ENCODE measurements at regions not wholly inside any gene's neighbourhood (a gene's known extent, or its start where the extent isn't known, plus 50 kb on each side); places are given as distances from the start of the nearest gene placed in this dataset.

DNA sequence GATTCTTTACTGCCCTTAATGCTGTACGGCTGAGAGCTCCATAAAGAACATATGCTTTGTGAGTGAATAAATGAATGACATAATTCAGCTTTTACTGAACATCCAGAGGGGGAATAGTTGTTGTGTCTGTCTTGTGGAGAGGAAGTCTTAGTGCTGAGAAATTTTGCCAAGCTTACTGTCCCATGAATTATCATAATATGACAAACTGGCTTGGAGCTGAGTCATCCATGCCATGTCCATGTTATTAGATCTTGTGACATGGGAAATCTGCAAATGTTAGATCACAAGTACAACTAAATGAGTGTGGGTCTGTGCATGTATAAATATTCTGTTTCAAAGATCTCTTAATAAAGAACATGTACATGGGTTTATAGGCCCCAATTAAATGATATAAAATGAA, 350.4 kb downstream of the BMP4 start:
- DNase-seq: no peak

DNA sequence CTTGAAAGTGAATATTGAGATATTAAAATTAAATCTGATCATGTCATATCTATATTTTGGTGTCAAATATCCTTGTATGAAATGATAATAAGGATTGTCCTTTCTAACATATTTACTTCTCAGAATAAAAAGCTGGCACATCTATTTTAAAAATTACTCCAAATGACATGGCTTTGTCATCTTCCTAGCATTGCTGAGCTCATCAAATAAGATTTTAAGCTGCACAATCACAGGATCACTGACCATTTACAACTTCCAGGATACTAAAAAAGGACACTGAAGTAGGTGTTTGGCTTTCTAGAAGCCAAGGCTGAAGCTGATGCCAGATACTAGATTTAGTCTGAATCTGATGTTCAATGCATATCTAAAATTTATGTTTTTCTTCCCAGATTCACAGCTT, 351.1 kb downstream of the BMP4 start:
- no peak for DNase-seq

DNA sequence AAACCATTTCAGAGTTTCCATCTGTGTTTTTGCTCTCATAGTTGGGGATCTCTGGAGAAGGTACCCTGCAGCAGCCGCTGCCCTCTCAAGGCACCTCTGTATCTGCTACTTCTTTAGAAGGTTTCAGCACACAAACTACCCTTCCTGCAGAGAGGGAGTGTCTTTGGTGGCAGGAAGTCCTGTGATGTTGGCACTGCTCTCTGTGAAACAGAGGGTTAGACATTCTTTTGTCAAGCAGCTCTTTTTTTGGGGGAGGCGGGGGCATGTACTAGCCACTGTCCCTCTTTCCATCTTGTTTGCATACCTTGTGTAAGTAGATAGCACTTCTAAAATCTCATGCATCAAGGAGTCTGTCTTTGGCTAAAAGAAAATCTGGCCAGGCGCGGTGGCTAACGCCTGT, 352.6 kb downstream of the BMP4 start:
- no peak for DNase-seq

DNA sequence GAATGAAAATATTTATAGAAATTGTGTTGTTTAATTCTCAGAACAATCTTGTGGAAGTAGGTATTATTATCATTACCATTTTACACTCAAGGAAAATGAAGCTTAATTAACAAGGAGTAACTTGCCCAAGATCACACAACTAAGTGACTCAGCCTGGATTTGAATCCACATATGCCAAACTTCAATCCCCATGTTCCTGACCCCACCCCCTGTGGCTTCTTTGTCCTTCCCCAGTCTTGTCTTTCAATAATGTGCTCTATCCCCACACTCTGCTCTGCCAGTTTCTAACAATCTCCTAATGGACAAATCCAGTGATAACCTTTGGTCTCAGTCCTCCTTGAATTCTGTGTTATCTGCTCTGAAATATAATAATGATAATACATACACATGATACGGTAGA, 355.2 kb downstream of the BMP4 start:
- no peak for DNase-seq

DNA sequence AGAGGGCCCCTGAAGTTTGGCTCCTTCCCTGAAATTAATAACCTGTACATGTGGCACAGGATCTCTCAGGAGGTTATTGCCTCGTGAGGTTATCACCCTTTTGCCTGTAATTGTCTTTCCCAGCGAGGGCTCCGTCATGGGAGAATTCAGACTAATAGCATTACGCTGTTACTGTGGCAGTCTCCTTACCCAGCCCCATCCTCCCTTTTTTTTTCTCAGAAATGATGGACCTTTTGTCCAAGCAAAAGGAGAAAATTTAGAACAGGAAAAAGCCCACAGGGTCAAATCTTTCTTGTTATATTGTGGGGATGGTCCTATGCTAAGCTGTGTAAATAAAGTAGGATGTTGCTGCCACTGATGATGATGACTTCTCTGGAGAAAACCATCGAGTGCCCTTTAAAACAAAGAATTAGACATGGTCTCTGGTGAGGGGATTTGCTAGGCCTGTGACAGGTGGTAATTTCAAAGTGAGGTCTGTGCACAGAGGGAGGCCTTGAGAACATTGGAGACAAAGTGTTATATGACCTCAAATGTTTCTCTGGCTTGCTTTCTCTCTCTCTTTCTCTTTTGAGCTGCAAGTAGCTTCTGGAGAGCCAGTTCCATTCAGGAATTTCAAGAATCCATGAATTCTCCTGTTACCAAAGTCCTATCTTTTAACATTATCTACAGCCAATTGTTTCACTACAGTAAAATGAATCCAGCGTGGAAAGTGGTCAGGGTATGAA, 357.2 kb downstream of the BMP4 start:
- DNase-seq: no peak

DNA sequence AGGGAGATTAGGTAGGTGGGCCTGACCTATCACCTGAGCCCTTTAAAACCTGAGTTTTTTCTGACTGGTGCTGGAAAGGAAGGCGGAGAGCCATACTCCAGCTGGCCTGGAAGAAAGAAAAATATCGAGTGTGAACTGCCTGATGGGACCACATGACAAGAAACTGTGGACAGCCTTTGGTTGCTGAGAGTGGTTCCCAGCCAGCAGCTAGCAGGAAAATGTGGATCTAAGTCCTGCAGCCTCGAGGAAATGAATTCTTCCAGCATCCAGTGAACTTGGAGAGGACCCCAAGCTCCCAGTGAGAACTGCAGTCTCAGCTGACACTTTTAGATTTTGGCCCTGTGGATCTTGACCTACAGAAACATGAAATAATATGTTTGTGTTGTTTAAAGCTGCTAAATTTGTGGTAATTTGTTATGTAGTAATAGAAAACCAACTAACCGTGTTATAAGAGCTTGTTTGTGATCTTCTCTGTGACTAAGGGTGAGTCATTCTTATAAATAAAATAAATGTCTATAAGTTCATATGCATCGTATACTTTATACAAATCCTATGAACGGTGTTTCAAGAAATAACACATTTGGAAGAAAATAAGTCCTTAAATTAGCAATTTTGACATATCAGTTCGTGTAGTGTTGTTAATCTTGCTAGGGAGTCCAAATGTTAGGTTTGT, 359.6 kb downstream of the BMP4 start:
- no peak for DNase-seq

DNA sequence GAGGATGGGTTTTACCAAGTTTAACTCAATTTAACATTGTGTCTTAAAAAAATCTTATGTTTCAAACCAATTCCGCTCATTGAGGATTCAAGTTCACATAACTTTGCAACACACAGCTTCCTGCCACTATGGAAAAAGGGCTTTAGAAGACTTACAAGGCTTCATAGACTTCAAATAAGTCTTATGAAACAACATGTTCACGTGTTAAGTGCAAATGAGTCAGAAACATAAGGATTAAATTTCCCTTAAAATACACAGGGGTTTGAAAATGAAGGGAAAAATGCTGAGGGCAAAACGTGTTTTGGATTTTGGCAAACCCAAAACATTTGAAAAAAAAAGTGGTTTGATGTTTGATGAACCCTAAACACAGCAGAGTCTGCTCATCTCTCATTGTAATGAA, 364.8 kb downstream of the BMP4 start:
- DNase-seq: no peak

DNA sequence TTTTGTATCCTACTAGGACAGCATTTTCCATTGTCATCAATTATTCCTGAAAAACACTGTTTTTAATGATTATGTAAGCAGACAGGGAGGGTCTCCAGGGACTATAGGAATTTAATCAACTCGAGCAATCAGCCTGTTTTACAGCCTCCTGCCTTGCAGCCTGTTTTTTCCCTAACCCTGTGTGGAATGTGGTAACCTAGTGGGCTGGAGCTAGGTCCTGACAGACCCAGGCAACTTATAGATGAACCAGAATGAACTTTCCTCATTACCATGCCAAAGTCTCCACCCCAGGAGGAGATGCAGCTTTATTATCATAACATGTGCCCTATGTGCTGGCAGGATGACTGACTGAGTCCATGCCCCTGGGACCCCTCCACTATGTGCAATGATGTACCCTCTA, 375.1 kb downstream of the BMP4 start:
- DNase-seq: no peak

DNA sequence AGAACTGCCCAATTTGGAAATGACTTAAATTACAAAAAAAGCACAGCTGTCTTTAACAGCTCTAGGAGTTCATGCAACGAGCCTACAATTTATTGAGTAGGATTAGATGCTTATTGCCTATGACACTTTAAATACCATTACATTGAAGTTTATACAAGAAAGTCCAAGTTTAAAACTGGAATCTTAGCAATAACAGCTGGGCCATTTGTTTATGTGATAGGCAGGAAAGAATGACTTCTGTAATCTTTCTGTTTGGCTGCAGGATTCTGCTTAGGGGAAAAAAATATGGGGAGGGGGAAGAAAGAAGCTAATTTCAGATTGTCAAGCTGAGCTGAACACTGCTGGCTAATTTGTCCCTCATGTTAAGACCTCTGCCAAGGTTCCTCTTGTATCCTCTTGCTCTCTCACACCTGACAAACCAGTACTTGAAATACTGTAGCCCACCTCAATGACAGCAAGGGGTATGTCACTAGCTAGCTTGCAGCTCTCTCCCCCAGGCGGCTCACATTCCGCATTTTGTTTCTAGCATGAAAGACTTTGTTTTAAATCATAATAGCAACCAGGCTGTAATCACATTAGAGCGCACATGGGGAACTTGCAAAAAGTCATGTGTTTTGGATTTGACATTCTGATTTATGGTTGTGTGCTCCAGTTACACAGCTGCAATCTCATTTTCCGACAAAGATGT, 384.8 kb downstream of the BMP4 start:
- DNase-seq: no peak

DNA sequence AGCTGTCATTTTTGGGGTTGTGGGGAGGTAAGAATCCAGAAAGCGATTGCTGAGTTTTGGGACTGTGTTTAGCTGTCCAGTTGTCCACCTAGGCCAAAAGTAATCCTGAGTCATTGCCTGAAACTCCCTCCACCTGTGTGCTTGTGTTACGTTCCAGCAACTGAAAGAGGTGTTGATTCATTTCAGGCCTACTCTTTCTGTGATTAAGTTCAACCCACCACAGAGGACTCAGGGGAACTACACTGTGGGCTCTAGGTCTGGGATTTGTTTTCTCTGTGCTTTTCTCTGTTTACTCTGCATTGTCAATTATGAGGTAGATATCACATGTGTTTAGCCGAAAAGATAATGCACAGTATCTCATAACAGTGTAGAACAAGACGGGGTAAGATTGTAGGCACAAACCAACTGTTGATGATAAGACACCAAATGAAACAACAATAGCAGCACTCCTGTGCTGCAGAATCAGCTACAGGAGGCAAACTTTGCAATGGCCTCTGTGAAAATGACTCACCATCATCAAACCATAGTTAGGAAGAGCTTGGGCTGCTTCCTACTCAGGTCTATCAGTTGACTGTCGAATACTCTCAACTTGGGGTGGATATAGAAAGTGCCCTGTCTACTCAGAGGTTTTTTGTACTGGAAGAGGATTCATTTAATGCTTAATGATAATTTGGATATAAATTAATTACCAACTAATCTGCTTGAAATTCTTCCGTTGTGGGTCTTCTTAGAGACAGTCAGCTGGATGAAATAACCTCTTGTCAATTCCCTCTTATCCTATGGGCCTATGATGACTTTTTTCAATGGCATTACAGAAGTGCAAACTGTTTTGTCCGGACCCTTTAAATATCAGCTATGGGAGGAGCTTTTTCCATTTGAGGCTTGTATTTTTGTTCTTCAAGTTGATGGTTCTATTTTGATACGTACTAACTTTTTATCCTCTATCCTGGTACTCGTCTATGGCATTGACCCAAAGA, 385.9 kb downstream of the BMP4 start:
- no peak for DNase-seq

DNA sequence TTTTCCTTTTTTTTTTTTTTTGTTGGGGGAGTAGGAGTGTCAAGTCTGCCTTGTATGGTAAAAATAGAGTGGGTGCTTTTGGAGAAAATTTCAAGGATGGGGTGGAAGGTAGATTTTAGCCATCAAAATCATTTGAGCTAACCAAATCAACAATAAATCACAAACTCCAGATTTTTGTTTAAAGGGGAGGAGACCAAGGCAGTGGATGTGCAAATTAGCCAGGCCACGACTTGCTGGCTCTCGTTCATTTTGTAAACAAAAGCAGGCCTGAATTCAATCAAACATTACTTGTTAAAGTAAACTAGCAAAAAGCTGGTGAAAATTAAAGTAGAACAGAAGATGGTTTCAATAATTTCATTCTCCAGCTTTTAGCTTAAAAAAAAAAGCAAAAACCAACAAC, 387.2 kb downstream of the BMP4 start:
- no peak for DNase-seq

DNA sequence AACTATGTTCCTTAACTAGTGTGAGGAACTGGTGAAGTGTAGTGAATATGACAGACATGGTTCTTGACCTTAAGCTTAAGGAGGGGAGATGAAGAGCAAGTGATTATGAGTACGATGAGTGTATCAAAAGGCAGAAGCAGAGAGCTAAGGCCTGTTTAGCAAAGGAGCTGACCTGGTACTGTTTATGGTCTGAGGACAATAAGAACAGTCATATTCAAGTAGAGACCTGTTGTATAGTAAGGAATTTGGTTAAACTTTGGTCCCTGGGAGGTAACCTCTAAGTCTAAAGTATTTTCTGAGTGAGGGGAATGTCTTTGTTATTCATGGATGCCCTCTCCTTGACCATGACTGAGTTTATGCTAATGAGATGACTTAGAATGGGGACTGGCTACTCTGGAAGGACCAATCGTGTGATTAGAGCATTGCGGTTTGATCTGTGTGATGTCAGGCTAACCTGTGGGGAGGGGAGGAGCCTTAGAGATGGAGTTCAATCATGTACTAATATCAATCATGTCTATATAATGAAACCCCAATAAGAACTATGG, 389.3 kb downstream of the BMP4 start:
- DNase-seq: no peak

DNA sequence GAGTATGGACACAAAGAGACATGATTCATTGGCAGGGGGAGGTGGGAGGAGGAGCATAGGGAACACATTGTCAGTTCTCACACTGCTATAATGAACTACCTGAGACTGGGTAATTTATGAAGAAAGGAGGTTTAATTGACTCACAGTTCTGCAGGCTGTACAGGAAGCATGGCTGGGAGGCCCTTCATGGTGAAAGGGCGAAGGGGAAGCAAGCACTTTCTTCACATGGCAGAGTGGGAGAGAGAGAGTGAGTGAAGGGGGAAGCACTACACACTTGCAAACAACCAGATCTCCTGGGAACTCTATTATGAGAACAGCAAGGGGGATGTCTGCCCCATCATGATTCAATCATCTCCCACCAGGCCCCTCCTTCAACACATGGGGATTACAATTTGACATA, 391.8 kb downstream of the BMP4 start:
- no peak for DNase-seq

DNA sequence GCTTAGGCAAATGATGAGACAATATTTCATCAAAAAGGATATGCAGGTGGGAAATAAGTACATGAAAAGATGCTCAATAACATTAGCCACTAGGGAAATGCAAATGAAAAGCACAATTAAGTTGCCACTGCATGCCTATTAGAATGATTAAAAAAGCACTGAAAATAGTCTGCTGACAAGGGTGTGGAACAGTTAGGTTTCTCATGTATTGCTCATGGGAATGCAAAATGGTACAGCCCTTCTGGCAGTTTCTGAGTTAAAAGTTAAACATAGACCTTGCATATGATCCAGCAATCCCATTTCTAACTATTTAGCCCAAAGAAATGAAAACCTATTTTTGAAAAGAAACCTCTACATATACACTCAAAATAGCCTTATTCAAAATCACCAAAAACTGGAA, 393.0 kb downstream of the BMP4 start:
- no peak for DNase-seq

DNA sequence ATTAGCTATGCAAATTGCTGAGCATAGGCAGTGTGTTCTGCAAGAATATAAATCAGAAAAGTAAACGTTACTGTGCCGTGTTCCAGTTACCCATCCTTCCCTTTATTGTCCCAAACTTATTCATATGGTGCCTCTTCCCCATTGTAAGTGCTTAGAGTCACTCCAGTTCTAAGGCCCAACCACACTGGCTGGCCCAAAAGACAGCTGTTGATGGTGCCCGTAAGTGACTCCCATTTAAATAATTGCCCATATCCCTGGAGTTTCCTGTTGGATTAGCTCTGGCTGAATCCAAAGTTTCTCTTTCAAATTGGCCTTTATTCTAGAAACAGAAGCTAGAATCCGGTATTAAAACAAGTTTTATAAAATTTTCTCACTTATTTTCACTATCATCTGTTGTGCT, 400.1 kb upstream of the DDHD1 start:
- no peak for DNase-seq

DNA sequence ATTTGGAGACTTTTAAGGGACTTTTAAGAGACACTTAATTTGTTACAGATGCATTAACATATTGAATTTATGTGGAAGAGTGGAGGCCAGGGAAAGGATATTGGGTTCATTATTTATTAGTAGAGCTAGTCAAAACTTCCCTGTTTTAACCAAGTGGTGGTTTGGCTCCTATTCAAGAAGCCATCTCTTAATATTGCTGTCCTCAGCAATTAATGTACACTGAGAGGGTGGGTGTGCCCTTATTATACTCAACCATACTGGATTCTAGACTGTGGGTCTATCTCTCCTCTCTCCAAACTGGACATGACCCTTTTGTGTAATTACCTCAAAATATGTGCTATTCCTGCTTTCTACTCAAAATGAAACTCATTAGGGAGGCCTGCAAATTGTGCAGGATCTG, 398.7 kb upstream of the DDHD1 start:
- DNase-seq: no peak

DNA sequence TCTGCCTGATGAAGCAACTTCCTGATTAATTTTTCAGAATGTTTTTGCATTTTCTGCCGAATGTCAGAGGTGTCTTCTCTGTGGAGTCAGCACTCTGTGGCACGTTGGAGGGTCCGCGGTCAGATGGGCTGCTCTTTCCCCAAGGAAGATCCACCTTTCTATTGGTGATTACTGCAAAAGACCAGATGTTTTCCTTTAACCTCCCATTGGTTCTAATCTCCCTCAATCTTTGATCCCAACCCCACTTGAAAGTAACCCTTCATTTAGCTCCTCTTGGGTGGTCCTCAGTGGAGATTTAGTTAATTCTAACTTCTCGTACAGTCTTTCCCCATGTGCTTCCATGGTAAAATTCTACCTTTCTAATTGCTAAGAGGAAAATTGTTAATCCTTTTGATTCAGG, 397.7 kb upstream of the DDHD1 start:
- DNase-seq: no peak

DNA sequence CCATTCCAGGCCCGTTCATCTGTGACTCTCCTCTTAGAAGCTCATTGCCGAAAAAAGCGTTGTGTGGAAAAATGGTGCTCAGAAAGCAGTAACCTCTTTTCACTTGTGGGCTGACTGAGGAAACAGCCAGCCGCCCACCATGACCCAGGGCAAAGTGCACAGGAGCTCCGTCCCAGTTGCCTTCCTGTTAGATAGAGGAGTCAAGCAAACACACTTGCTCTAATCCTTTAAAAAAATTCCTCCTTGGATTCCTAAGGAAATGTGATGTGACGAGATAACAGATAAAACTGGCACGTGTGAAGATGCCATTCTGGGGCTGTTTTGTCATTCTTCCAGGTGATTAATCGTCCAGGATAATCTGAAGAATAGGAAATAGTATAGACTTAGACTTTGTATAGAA, 396.8 kb upstream of the DDHD1 start:
- DNase-seq: no peak

DNA sequence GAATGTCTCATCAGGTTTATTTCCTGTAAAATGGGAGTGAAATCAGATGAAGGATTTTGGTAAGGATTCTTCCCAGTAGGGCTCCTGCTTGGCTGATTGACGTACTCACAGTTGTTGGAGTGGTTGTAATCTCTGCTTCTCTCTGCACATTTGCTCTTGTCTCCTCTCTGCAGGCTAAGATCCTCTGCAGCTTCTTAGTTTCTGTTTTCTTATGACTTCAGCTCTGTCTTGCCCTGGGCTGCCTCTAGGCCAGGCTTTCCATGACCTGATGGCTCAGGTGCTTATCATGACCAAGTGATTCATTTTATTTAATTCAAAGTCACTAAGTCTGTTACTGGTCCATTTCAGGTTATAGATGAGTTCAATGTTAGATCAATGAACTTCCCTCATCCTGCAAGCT, 394.5 kb upstream of the DDHD1 start:
- DNase-seq: no peak

DNA sequence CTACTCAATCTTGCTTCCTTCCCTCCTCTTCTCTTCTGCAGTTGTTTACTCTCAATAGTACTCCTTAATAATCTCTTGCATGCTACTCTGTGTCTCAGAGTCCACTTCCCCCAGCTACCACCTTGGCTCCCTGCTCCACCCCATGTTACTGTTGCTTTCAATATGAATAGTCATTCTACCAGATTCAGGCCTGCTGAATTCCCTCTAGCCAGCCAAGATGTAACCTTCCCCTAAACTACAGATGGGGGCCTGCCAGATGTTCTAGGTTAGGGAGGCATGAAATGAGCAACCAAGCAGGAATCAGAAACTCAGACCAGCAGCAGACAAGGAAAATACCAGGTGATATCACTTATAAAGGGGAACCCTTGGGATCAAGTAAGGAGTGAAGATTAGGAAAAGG, 392.1 kb upstream of the DDHD1 start:
- no peak for DNase-seq

DNA sequence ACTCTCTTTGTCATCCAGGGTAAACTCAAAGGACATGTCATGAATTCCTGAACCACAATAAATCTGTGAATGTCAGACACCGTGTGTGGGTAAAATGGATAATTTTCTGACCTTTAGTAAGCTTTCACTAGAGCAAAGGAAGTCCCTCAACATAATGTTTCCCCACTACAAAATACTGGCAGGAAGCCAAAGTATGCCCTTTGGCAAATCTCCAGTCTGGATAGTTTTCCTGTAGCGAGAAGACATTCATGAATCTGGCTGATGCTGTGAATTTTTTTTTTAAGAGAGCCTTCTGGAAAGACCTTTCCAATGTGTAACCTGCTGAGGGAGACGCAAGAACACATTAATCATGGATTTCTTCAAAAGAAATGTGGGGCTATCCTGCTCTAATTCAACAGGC, 389.6 kb upstream of the DDHD1 start:
- no peak for DNase-seq

DNA sequence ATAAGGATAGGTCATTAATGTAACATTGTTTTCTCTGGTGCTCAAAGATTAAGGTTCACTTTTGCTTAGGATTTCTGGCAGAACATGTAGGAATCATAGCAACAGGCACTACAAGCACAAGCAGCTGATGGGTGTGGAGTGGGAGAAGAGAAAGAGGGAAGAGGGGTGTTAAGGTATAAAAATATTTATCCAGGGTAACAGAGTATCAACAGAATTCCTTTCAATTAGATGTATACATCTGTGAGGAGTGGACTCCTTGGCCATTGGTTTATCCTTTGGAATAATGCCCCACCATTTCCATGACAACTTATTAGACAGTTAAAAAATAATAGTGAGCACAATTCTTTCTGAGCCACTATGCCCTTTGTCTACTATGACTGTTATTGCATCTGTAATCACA, 388.3 kb upstream of the DDHD1 start:
- DNase-seq: no peak

All from effector CD4-positive, alpha-beta T cell (primary cell).